ENCODE measurements at regions not wholly inside any gene's neighbourhood (a gene's known extent, or its start where the extent isn't known, plus 50 kb on each side); places are given as distances from the start of the nearest gene placed in this dataset.

DNA sequence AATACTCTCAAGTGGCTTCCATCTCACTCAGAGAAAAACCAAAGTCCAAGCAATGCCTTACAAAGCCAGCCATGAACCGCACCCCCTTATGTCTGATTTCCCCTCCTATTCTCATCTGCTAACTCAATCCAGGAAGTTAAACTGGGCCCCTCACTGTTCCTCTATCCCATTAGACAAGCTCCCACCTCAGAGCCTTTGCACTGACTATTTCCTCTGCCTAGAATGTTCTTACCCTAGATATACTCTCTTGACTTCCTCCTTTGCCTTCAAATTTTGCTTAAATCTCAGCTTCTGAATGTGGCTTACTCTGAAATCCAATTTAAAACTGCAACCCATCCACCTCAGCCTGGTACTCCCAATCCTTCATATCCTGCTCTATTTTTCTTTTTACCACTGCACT is 257.0 kb upstream of the USP15 start:
- TF ChIP-seq, protein P1, sequence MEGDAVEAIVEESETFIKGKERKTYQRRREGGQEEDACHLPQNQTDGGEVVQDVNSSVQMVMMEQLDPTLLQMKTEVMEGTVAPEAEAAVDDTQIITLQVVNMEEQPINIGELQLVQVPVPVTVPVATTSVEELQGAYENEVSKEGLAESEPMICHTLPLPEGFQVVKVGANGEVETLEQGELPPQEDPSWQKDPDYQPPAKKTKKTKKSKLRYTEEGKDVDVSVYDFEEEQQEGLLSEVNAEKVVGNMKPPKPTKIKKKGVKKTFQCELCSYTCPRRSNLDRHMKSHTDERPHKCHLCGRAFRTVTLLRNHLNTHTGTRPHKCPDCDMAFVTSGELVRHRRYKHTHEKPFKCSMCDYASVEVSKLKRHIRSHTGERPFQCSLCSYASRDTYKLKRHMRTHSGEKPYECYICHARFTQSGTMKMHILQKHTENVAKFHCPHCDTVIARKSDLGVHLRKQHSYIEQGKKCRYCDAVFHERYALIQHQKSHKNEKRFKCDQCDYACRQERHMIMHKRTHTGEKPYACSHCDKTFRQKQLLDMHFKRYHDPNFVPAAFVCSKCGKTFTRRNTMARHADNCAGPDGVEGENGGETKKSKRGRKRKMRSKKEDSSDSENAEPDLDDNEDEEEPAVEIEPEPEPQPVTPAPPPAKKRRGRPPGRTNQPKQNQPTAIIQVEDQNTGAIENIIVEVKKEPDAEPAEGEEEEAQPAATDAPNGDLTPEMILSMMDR (IDR thresholded peaks at IDR 0.05): no peak
- TF ChIP-seq EZH2 (IDR thresholded peaks at IDR 0.05) (no peak), EZH2phosphoT487 (IDR thresholded peaks at IDR 0.05) (no peak)
